Endothelial cell of umbilical vein (primary cell): ENCODE measurements at regions not wholly inside any gene's neighbourhood (a gene's known extent, or its start where the extent isn't known, plus 50 kb on each side); places are given as distances from the start of the nearest gene placed in this dataset.
"Not testable (repeated sequence)": the region's sequence is repeated elsewhere in the genome, so short reads cannot be mapped to it uniquely, and the experiment has no call there.

Experiments
- BruUV-seq: library from RNA; stranded (reverse); fragments of 400-500 nt; replicated peaks from 2 replicates; lab custom pipeline; 2021; lab: Mats Ljungman, UMichigan
- CTCF ChIA-PET: fragments of 300-600, 350-600 bp; sonication (Branson Sonifier 250); formaldehyde crosslinking; loops from one replicate; lab custom pipeline; 2021; ENCODE audit warnings: antibody characterized with exemption, inconsistent platforms; lab: Charles Lee
- POLR2A ChIA-PET: fragments of 300-600, 350-600 bp; sonication (Branson Sonifier 250); formaldehyde crosslinking; loops from one replicate; lab custom pipeline; 2021; ENCODE audit warnings: antibody characterized with exemption, inconsistent platforms; lab: Charles Lee
- DNase-seq: peaks from one replicate; pipeline ENCODE4 v3.0.0-alpha.2; 2011; ENCODE audit warnings: low read depth, low spot score
- FAIRE-seq: peaks from 2 replicates; lab custom pipeline; 2011; peaks lifted over from hg19 to GRCh38; lab: Jason Lieb, UNC
- H2AFZ ChIP-seq: 2 replicates; pipeline ENCODE4 v1.6.0; 2012; ENCODE audit warnings: low read depth, low read length, control low read depth, inconsistent platforms
- H3K27ac ChIP-seq: 2 replicates; pipeline ENCODE4 v1.5.1; 2011; ENCODE audit warnings: low read depth, mild to moderate bottlenecking, control low read depth, low read length, moderate library complexity; ENCODE audit not compliant: insufficient read depth
- H3K27me3 ChIP-seq, 2 experiments: 2 replicates each; pipeline versions ENCODE4 v1.6.0 to v1.6.1; 2011; ENCODE audit warnings: low read length in 2 of 2, mixed read lengths in 1 of 2; ENCODE audit not compliant: control insufficient read depth in 2 of 2, insufficient read depth in 2 of 2
- H3K36me3 ChIP-seq, 2 experiments: 2 replicates in 1 of 2; 3 replicates in 1 of 2; pipeline ENCODE4 v1.5.1; 2011; ENCODE audit warnings: low read length in 2 of 2, mild to moderate bottlenecking in 1 of 2, moderate library complexity in 1 of 2; ENCODE audit not compliant: control insufficient read depth in 2 of 2, insufficient read depth in 2 of 2; ENCODE audit errors: extremely low read depth in 1 of 2
- H3K4me1 ChIP-seq: 3 replicates; pipeline ENCODE4 v1.5.1; 2011; ENCODE audit warnings: mild to moderate bottlenecking, low read length; ENCODE audit not compliant: control insufficient read depth, insufficient read depth; ENCODE audit errors: extremely low read depth
- H3K4me2 ChIP-seq: 2 replicates; pipeline ENCODE4 v1.6.1; 2011; ENCODE audit warnings: low read length, control low read depth, mixed read lengths; ENCODE audit not compliant: insufficient read depth
- H3K4me3 ChIP-seq, 3 experiments: fragments of 200-600 bp in 1 of 3; sonication (generic), shearing (Covaris generic) in 1 of 3; replicated peaks in 1 of 3; 2 replicates each; pipeline ENCODE4 v1.5.1; 2011 to 2016; ENCODE audit warnings: control low read depth in 3 of 3, low read length in 3 of 3, mild to moderate bottlenecking in 2 of 3, inconsistent platforms in 1 of 3, low read depth in 1 of 3, moderate library complexity in 1 of 3; ENCODE audit not compliant: insufficient read depth in 1 of 3
- H3K79me2 ChIP-seq: 2 replicates; pipeline ENCODE4 v1.6.0; 2012; ENCODE audit warnings: low read length, inconsistent platforms; ENCODE audit not compliant: control insufficient read depth, insufficient read depth
- H3K9ac ChIP-seq: replicated peaks from 2 replicates; pipeline ENCODE3; 2011; ENCODE audit warnings: low read length, control low read depth; ENCODE audit not compliant: insufficient read depth; ENCODE audit errors: extremely low read depth
- H3K9me1 ChIP-seq: replicated peaks from 3 replicates; pipeline ENCODE4 v1.6.0; 2011; ENCODE audit warnings: mild to moderate bottlenecking, low read length; ENCODE audit not compliant: control insufficient read depth, insufficient read depth; ENCODE audit errors: extremely low read depth
- H3K9me3 ChIP-seq: replicated peaks from 2 replicates; pipeline ENCODE4 v1.5.1; 2012; ENCODE audit warnings: low read length, inconsistent platforms; ENCODE audit not compliant: control insufficient read depth, insufficient read depth
- H4K20me1 ChIP-seq: replicated peaks from 2 replicates; pipeline ENCODE3; 2011; ENCODE audit warnings: mild to moderate bottlenecking, low read length; ENCODE audit not compliant: control insufficient read depth, insufficient read depth; ENCODE audit errors: extremely low read depth
- CTCF ChIP-seq, 2 donors: IDR thresholded peaks; 1 replicate in 1 of 2; 2 replicates in 1 of 2; pipeline ENCODE4 v1.5.1; 2011; ENCODE audit warnings: low read length in 2 of 2, mild to moderate bottlenecking in 2 of 2, moderate library complexity in 2 of 2, control low read depth in 1 of 2, inconsistent platforms in 1 of 2, low read depth in 1 of 2; ENCODE audit not compliant: insufficient read depth in 1 of 2; ENCODE audit errors: extremely low read depth in 1 of 2
- EZH2 ChIP-seq: IDR thresholded peaks from 2 replicates; pipeline ENCODE4 v1.6.1; 2012; ENCODE audit warnings: borderline replicate concordance, low read depth, mild to moderate bottlenecking, moderate library complexity, low read length, inconsistent platforms; ENCODE audit not compliant: severe bottlenecking
- FOS ChIP-seq: IDR thresholded peaks from 2 replicates; pipeline ENCODE4 v1.6.1; 2011; ENCODE audit warnings: mild to moderate bottlenecking, low read length, moderate library complexity, borderline replicate concordance; ENCODE audit not compliant: insufficient read depth
- GATA2 ChIP-seq: IDR thresholded peaks from 2 replicates; pipeline ENCODE4 v1.7.0; 2011; ENCODE audit warnings: low read depth, mild to moderate bottlenecking, moderate library complexity, mixed read lengths, low read length; ENCODE audit not compliant: insufficient read length, insufficient read depth
- JUN ChIP-seq: IDR thresholded peaks from 2 replicates; pipeline ENCODE4 v1.6.1; 2011; ENCODE audit warnings: borderline replicate concordance, low read depth; ENCODE audit not compliant: insufficient read length, insufficient read depth
- MAX ChIP-seq: IDR thresholded peaks from 2 replicates; pipeline ENCODE4 v1.6.1; 2011; ENCODE audit not compliant: insufficient read depth, insufficient read length
- MYC ChIP-seq: IDR thresholded peaks from one replicate; pipeline ENCODE4 v1.6.1; 2011; ENCODE audit warnings: mild to moderate bottlenecking, low read depth, low read length
- POLR2A ChIP-seq: IDR thresholded peaks from 2 replicates; pipeline ENCODE4 v1.6.1; 2012; ENCODE audit warnings: low read depth, mild to moderate bottlenecking, control low read depth, low read length
- POLR2AphosphoS5 ChIP-seq: IDR thresholded peaks from 2 replicates; pipeline ENCODE4 v1.6.1; 2012; ENCODE audit warnings: low read depth, mild to moderate bottlenecking, control low read depth, low read length, moderate library complexity; ENCODE audit not compliant: insufficient read depth
- dilution Hi-C: fragments of 300-500 bp; cut with MboI; formaldehyde crosslinking; loops from one replicate; pipeline ENCODE4 v1.15.0; 2019; ENCODE audit warnings: low sequenced_read_pairs; ENCODE audit not compliant: extremely low pct_ligation_motif_present
- intact Hi-C: fragments of 100-400 bp; cut with micrococcal nuclease; formaldehyde crosslinking; loops from one replicate; pipeline ENCODE4 v1.10.0; 2022

DNA sequence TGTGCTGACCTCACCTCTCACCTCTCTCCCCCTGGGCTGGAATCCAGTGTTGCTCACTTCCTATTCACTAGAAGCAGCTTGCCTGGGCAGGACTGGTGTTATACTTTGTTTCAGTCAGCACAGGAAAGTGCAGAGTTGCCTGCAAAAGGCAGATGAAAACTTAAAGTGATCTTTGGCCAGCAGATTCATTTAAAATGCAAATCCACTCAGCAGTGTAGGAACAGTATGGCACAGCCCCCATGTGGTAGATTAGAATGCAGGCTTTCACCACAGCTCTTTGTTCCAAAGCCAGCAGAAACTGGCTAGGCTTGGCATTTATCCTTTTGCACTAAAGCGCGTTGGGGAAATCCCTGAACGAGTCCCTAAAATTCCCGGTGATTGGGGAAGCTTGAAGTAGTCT, 301.2 kb downstream of the OR4C45 start:
- H3K9ac ChIP-seq: no peak overlapping the region
- no peak overlapping the region for H3K4me2 ChIP-seq
- FAIRE-seq (no peak), DNase-seq (no peak)
- no peak overlapping the region for H2AFZ ChIP-seq
- no peaks in the 10 kb centered on the region for H3K27me3 ChIP-seq
- no peak overlapping the region for H3K27ac ChIP-seq
- no peaks in the 10 kb centered on the region for H4K20me1 ChIP-seq
- TF ChIP-seq GATA2: no peak
- TF ChIP-seq CTCF (IDR thresholded peaks at IDR 0.05; ENCODE audit: extremely low read depth in 1 of 2, insufficient read depth in 1 of 2, low read depth in 1 of 2, low read length in 2 of 2): no peak
- no peak for TF ChIP-seq POLR2AphosphoS5
- no peak for TF ChIP-seq POLR2A
- no peak for TF ChIP-seq MYC
- TF ChIP-seq FOS: no peak
- TF ChIP-seq MAX: no peak
- no peak for TF ChIP-seq JUN
- no peak for TF ChIP-seq EZH2
- dilution Hi-C loops (no loop called here), intact Hi-C loops (no loop called here)
- H3K4me1 ChIP-seq: no peaks in the 10 kb centered on the region
- no peaks in the 10 kb centered on the region for H3K79me2 ChIP-seq
- POLR2A ChIA-PET: no interaction called here
- no peaks in the 10 kb centered on the region for H3K9me3 ChIP-seq
- CTCF ChIA-PET: no interaction called here
- H3K9me1 ChIP-seq: no peaks in the 10 kb centered on the region
- no peak overlapping the region for H3K4me3 ChIP-seq
- H3K36me3 ChIP-seq: no peaks in the 10 kb centered on the region
- BruUV-seq: no TSS peak

- H3K4me1 ChIP-seq, H3K27ac ChIP-seq, H3K27me3 ChIP-seq, H3K9me1 ChIP-seq, H3K9ac ChIP-seq, FAIRE-seq, H3K4me2 ChIP-seq, H3K4me3 ChIP-seq, H3K36me3 ChIP-seq, dilution Hi-C loops, H3K9me3 ChIP-seq, H2AFZ ChIP-seq, CTCF ChIA-PET, BruUV-seq, DNase-seq, H4K20me1 ChIP-seq, intact Hi-C loops, POLR2A ChIA-PET, H3K79me2 ChIP-seq: not testable (repeated sequence)
These were observed 304.8 kb downstream of the OR4C45 start for GRCh38 chr11:50337432-50337831.

DNA sequence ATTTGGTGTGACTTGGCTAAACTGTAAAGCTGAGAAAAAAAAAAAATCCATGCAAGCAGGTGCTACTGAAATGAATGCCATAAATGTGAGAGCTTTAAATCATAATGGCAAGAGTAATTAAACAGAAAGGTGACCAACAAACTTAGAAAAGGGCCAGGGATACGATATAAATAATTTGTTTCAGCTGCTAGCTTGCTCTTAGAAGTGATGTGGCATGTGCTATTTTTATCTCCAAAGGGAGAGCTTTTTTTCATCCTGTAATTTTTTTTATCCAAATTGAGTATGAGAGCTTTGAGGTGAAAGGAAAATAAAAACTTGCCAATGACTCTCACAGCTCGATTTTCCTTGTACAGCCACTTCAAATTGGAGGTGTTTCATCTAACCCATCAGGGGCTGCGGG, 315.3 kb downstream of the OR4C45 start:
- H3K4me2 ChIP-seq, intact Hi-C loops, H3K79me2 ChIP-seq, H3K9me1 ChIP-seq, H3K36me3 ChIP-seq, FAIRE-seq, H3K27ac ChIP-seq, H3K4me3 ChIP-seq, dilution Hi-C loops, H3K27me3 ChIP-seq, H4K20me1 ChIP-seq, H3K9me3 ChIP-seq, CTCF ChIA-PET, DNase-seq, H2AFZ ChIP-seq, POLR2A ChIA-PET, BruUV-seq, H3K4me1 ChIP-seq, H3K9ac ChIP-seq: not testable (repeated sequence)
